GM19023 (cell line): ENCODE measurements at regions not wholly inside any gene's neighbourhood (a gene's known extent, or its start where the extent isn't known, plus 50 kb on each side); places are given as distances from the start of the nearest gene placed in this dataset.

ENCODE experiments used
- ATAC-seq: cut with Tn5 transposase; IDR thresholded peaks from one replicate; pipeline ENCODE4 v1.9.1; 2021; ENCODE audit warnings: mild to moderate bottlenecking, moderate library complexity; ENCODE audit not compliant: unreplicated experiment

GRCh38 chr18:67381608-67382150 lies 134.8 kb downstream of the DSEL start:
- no peak for ATAC-seq

- ATAC-seq = no peak
These were observed 135.7 kb downstream of the DSEL start for GRCh38 chr18:67380867-67381266.

- no peak for ATAC-seq
These were observed 136.5 kb downstream of the DSEL start for GRCh38 chr18:67379981-67380380.

GRCh38 chr18:67376372-67376771 lies 140.1 kb downstream of the DSEL start:
- ATAC-seq = no peak

- no peak for ATAC-seq
These were observed 142.9 kb downstream of the DSEL start for GRCh38 chr18:67373636-67374035.

GRCh38 chr18:67367540-67367939 lies 149.0 kb downstream of the DSEL start:
- no peak for ATAC-seq

- no peak for ATAC-seq
These were observed 152.8 kb downstream of the DSEL start for GRCh38 chr18:67363694-67364093.

GRCh38 chr18:67362906-67363305 lies 153.6 kb downstream of the DSEL start:
- ATAC-seq = no peak

GRCh38 chr18:67359873-67360838 lies 156.4 kb downstream of the DSEL start:
- peak; percentile 90 for ATAC-seq

- ATAC-seq = no peak
These were observed 157.6 kb downstream of the DSEL start for GRCh38 chr18:67358947-67359346.

GRCh38 chr18:67354692-67355091 lies 161.8 kb downstream of the DSEL start:
- no peak for ATAC-seq

GRCh38 chr18:67354091-67354490 lies 162.4 kb downstream of the DSEL start:
- ATAC-seq = no peak

GRCh38 chr18:67347438-67347837 lies 169.1 kb downstream of the DSEL start:
- ATAC-seq = no peak

GRCh38 chr18:67342159-67342558 lies 174.4 kb downstream of the DSEL start:
- no peak for ATAC-seq

- ATAC-seq = no peak
These were observed 178.8 kb downstream of the DSEL start for GRCh38 chr18:67337696-67338095.

- ATAC-seq = no peak
These were observed 184.7 kb downstream of the DSEL start for GRCh38 chr18:67331857-67332256.

- no peak for ATAC-seq
These were observed 197.4 kb downstream of the DSEL start for GRCh38 chr18:67319109-67319508.

- ATAC-seq = no peak
These were observed 197.9 kb downstream of the DSEL start for GRCh38 chr18:67318651-67319050.

GRCh38 chr18:67310826-67311225 lies 205.7 kb downstream of the DSEL start:
- ATAC-seq = no peak

GRCh38 chr18:67308819-67309218 lies 207.7 kb downstream of the DSEL start:
- ATAC-seq = no peak

GRCh38 chr18:67305466-67305865 lies 211.1 kb downstream of the DSEL start:
- ATAC-seq = no peak

- no peak for ATAC-seq
These were observed 214.5 kb downstream of the DSEL start for GRCh38 chr18:67302043-67302442.
